OCI-LY7 (cell line): ENCODE measurements at regions not wholly inside any gene's neighbourhood (a gene's known extent, or its start where the extent isn't known, plus 50 kb on each side); places are given as distances from the start of the nearest gene placed in this dataset.

ENCODE experiments used
- EZH2phosphoT487 ChIP-seq: fragments of 200-600 bp; sonication (generic); IDR thresholded peaks from 2 replicates; pipeline ENCODE4 v1.6.1; 2018; ENCODE audit warnings: low read depth, borderline replicate concordance, mild to moderate bottlenecking, mixed run types, antibody characterized with exemption, low read length, moderate library complexity, mixed read lengths
- TF ChIP-seq, protein P1 (sequence below): fragments of 200-600 bp; sonication (generic); conservative IDR thresholded peaks from 2 replicates; pipeline ENCODE4 v1.5.1; 2014; ENCODE audit warnings: mild to moderate bottlenecking, antibody characterized with exemption, low read length, moderate library complexity, mixed read lengths

DNA sequence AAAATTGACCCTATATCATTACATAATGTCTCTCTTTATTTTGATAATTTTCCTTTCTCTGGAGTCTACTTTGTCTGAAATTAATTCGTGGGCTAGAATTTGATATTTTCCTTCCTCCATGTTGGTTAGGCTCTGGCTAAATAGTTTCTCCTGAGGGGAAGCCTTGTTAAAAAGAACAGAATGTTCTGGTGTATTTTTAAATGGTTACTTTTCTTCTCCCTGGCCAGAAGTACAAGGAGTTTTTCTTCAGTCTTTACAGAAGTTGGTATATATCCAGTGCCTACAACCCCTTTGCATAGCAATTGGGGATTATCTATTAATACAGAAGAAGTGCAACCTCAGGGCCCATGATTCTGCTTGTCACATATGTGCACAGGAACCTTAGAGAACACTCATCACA is 185.6 kb upstream of the RAB4A start:
- TF ChIP-seq, protein P1, sequence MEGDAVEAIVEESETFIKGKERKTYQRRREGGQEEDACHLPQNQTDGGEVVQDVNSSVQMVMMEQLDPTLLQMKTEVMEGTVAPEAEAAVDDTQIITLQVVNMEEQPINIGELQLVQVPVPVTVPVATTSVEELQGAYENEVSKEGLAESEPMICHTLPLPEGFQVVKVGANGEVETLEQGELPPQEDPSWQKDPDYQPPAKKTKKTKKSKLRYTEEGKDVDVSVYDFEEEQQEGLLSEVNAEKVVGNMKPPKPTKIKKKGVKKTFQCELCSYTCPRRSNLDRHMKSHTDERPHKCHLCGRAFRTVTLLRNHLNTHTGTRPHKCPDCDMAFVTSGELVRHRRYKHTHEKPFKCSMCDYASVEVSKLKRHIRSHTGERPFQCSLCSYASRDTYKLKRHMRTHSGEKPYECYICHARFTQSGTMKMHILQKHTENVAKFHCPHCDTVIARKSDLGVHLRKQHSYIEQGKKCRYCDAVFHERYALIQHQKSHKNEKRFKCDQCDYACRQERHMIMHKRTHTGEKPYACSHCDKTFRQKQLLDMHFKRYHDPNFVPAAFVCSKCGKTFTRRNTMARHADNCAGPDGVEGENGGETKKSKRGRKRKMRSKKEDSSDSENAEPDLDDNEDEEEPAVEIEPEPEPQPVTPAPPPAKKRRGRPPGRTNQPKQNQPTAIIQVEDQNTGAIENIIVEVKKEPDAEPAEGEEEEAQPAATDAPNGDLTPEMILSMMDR: no peak
- no peak for TF ChIP-seq EZH2phosphoT487
